HG03135 (cell line): ENCODE measurements at regions not wholly inside any gene's neighbourhood (a gene's known extent, or its start where the extent isn't known, plus 50 kb on each side); places are given as distances from the start of the nearest gene placed in this dataset.
"Not testable (repeated sequence)": the region's sequence is repeated elsewhere in the genome, so short reads cannot be mapped to it uniquely, and the experiment has no call there.

Experiments used
- ATAC-seq: cut with Tn5 transposase; IDR thresholded peaks from one replicate; pipeline ENCODE4 v1.9.1; 2021; ENCODE audit warnings: mild to moderate bottlenecking, moderate library complexity; ENCODE audit not compliant: unreplicated experiment

GRCh38 chr7:41579961-41580935 lies 122.6 kb downstream of the INHBA start:
- ATAC-seq, result no peak

DNA sequence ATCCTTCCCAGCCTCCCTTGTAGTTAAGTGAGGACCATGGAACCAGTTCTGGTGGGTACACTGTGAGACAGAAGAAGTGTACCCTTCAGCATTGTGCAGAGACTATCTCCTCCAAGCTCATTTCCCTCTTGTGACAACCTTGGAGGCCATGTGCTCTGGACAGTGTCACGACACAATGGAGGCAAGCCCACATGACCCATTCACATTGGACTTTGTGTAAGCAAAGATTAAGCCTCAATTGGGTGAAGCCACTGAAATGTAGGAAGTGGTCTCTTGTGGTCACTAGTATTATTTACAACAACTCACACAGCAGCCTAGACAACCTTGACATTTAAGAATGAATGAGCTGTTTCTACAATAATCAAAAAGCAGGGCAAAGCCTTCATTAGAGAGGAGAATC lies 124.2 kb downstream of the INHBA start:
- no peak for ATAC-seq

DNA sequence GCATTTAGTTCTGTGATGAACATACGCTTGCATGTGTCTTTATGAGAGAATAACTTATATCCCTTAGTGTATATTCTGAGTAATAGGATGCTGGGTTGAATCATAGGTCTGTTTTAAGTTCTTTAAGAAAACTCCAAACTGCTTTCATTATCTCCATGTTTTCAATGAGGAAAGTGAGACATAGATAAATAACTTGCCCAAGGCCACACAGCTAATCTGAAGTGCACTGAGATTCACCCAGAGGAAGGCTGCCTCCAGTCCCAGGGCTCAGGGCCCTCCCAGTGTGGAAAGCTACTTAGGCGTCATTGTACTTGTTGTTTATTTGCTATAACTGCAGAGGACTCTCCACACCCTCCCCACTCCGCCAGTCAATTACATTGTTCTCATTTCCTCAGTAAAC lies 126.7 kb downstream of the INHBA start:
- no peak for ATAC-seq

- ATAC-seq, result no peak
Measured at GRCh38 chr7:41574377-41574776, 128.5 kb downstream of the INHBA start.

- no peak for ATAC-seq
Measured at GRCh38 chr7:41573862-41574261, 129.0 kb downstream of the INHBA start.

- no peak for ATAC-seq
Measured at GRCh38 chr7:41573443-41573842, 129.4 kb downstream of the INHBA start.

GRCh38 chr7:41573015-41573414 lies 129.9 kb downstream of the INHBA start:
- no peak for ATAC-seq

DNA sequence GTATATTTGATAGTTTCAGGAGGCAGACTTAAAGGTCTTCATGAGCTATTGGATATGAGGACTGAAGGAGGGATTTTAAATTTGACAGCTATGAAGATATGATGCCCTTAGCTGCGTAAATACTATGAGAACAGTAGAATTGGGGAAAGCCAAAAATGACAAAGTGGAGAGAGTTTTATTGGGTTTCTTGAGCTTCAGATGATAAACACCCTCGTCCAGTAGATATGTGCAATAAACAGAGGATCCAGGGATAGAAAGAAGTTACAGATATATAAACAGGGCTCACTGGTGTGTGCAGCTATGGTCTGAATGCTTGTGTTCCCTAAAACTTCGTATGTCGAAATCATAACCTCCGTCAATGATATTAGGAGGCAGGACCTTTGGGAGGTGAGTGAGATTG lies 131.3 kb downstream of the INHBA start:
- ATAC-seq, result no peak

GRCh38 chr7:41570766-41571165 lies 132.1 kb downstream of the INHBA start:
- no peak for ATAC-seq

DNA sequence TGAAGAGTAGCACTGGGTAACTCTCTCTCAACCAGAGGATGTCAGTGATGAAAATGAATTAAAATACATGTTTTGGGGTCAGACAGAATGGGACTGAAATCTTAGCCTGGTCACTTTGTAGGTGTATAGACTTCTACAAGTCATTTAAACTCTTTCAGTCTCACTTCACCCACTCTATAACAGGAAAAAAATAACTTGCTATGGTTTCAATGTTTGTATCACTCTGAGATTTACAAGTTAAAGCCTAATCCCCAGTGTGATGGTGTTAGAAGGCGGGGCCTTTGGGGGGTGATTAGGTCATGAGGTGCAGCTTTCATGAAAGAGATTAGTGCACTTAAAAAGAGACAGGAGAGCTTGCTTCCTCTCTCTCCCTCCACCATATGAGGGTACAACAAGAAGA lies 134.8 kb downstream of the INHBA start:
- ATAC-seq, result no peak

DNA sequence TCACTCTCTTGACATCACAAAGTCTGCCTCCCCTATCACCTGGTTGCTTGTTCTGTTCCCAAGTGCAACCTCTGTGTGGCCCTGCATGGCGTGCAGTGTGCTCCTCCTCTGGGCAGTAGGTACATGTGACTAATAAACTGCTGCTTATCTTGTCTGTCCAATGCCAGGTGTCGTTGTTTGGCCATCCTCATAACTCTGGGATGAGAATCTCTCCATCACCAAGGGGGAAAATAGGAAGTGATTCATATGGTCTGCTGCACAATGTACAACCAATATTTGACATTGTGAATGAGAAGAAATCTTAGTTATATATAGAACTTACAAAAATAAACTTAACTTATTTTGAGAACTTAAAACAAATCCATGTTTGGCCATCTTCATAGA lies 135.2 kb downstream of the INHBA start:
- no peak for ATAC-seq

DNA sequence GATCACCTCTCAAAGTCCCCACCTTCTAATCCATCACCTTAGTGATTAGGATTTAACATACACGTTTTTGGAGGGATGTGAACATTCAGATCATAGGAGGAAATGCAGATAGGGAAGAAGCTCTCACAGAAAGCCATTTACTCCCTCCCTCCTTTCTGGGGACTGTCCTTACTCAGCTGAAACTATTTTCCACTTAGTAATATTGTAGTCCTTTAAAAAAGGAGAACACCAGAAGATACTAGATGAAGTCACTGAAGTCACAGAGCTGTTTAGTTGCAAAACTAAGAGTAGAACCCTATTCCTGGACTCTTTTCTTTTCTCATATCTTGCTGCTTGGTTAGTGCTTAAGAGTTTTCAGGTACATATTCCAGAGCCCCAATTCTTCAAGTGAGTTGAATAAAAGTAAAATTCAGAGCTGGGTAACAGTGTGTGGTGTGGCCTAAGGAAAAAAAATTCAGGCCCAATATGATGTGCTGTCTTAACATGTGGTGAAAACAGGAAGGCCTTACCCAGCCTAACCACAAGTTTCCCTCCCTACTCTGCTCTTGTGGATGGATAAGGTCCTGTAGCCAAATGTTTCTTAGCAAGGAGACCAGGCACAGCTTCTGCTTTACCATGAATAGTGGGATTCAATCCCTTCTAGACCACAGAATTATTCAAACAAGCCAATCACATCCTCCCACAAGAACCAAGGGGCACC lies 135.7 kb downstream of the INHBA start:
- no peak for ATAC-seq

DNA sequence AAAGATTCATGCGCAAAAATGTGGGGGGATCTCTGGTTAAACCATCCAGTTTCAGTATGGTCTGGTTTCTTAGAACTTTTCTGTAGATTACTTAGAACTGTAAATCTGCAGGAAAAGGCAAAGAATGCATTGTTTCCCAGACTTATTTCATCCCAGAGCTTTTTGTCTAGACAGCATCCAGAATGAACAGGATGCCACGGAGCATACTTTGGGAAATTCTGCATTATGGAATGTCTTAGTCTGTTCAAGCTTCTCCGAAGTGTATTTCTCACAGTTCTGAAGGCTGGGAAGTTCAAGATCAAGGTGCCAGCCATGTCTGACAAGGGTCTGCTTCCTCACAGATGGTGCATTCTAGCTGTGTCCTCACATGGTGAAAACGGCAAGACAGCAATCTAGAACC lies 136.3 kb downstream of the INHBA start:
- no peak for ATAC-seq

DNA sequence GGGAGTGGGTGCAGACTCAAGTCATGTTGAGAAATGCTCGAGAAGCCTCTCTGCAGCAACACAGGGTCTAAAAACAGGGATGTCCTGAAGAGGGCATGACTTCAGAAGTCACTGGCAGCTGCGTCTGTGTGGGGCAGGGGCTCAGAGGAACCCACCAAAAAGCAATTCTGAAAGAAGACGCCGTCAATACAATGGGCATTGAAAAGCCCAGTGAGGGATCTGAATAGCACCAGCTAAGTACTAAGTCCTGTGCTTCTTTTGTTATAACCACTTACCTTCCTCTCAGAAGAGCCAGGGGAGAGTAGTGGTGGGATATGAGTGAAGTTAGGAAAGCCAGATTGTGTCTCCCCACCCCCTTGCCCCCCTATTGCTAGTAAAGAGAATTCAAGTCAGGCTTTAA lies 137.2 kb downstream of the INHBA start:
- ATAC-seq, result no peak

DNA sequence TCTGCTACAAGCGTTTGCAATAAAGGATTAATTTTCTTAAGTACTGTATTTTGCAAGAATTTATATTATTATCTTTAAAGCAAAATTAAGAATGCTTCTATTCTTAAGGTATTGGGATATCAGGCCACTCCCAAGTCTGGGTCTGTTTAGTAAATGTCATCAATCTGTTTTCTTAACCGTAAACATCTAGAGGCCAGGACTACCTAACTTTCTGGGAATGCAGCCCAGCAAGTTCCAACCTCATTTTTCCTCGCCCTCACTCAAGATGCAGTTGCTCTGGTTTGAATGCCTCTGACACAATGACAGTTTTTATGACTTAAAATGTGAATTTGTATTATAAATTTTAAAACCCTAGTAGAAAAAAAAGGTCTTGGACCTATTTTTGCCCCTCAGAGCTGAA lies 143.5 kb downstream of the INHBA start:
- no peak for ATAC-seq

- no peak for ATAC-seq
Measured at GRCh38 chr7:41554481-41554880, 148.4 kb downstream of the INHBA start.

DNA sequence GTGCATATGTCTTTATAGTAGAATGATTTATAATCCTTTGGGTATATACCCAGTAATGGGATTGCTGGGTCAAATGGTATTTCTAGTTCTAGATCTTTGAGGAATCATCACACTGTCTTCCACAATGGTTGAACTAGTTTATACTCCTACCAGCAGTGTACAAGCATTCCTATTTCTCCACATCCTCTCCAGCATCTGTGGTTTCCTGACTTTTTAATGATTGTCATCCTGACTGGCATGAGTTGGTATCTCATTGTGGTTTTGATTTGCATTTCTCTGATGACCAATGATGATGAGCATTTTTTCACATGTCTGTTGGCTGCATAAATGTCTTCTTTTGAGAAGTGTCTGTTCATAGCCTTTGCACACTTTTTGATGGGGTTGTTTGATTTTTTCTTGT lies 152.8 kb downstream of the INHBA start:
- ATAC-seq, result not testable (repeated sequence)

- ATAC-seq, result no peak
Measured at GRCh38 chr7:41544241-41544640, 158.6 kb downstream of the INHBA start.

GRCh38 chr7:41540601-41541000 lies 162.3 kb downstream of the INHBA start:
- ATAC-seq, result no peak

- no peak for ATAC-seq
Measured at GRCh38 chr7:41538810-41539724, 163.8 kb downstream of the INHBA start.
